SKM-1 treated with dmso at 0.1 percent for 144 hours (cell line): ENCODE measurements at regions not wholly inside any gene's neighbourhood (a gene's known extent, or its start where the extent isn't known, plus 50 kb on each side); places are given as distances from the start of the nearest gene placed in this dataset.
"Not testable (repeated sequence)": the region's sequence is repeated elsewhere in the genome, so short reads cannot be mapped to it uniquely, and the experiment has no call there.

Experiments used
- DNase-seq: peaks from one replicate; lab custom pipeline; 2025; ENCODE audit not compliant: unreplicated experiment; lab: John Stamatoyannopoulos, UW

GRCh38 chr13:97520061-97520460, 86.1 kb downstream of the RAP2A start:
- no peak for DNase-seq

GRCh38 chr13:97520866-97521265, 86.9 kb downstream of the RAP2A start:
- no peak for DNase-seq

- no peak for DNase-seq
Measured at GRCh38 chr13:97521726-97522125, 87.8 kb downstream of the RAP2A start.

- DNase-seq, result no peak
Measured at GRCh38 chr13:97522243-97522642, 88.3 kb downstream of the RAP2A start.

GRCh38 chr13:97526556-97526955, 92.6 kb downstream of the RAP2A start:
- no peak for DNase-seq

GRCh38 chr13:97528518-97528917, 94.5 kb downstream of the RAP2A start:
- no peak for DNase-seq

- no peak for DNase-seq
Measured at GRCh38 chr13:97534540-97534939, 100.6 kb downstream of the RAP2A start.

GRCh38 chr13:97535614-97536013, 101.6 kb downstream of the RAP2A start:
- DNase-seq, result no peak

GRCh38 chr13:97537110-97537509, 103.1 kb downstream of the RAP2A start:
- DNase-seq, result no peak

- no peak for DNase-seq
Measured at GRCh38 chr13:97538203-97538602, 104.2 kb downstream of the RAP2A start.

GRCh38 chr13:97539651-97540610, 106.0 kb downstream of the RAP2A start:
- no peak for DNase-seq

- no peak for DNase-seq
Measured at GRCh38 chr13:97540696-97541095, 106.7 kb downstream of the RAP2A start.

GRCh38 chr13:97542102-97542685, 108.2 kb downstream of the RAP2A start:
- no peak for DNase-seq

- no peak for DNase-seq
Measured at GRCh38 chr13:97544031-97544765, 110.2 kb downstream of the RAP2A start.

- not testable (repeated sequence) for DNase-seq
Measured at GRCh38 chr13:97544971-97545499, 111.1 kb downstream of the RAP2A start.

GRCh38 chr13:97548138-97548537, 114.2 kb downstream of the RAP2A start:
- DNase-seq, result no peak

- DNase-seq, result no peak
Measured at GRCh38 chr13:97548711-97549110, 114.7 kb downstream of the RAP2A start.

GRCh38 chr13:97549201-97549600, 115.2 kb downstream of the RAP2A start:
- no peak for DNase-seq

GRCh38 chr13:97554496-97554895, 120.5 kb downstream of the RAP2A start:
- no peak for DNase-seq

GRCh38 chr13:97555034-97555433, 121.1 kb downstream of the RAP2A start:
- DNase-seq, result no peak

- no peak for DNase-seq
Measured at GRCh38 chr13:97559030-97559429, 125.1 kb downstream of the RAP2A start.
